Liver (tissue), 8 donors: ENCODE measurements at regions not wholly inside any gene's neighbourhood (a gene's known extent, or its start where the extent isn't known, plus 50 kb on each side); places are given as distances from the start of the nearest gene placed in this dataset.

ENCODE experiments used
- DNase-seq: peaks from one replicate; pipeline ENCODE4 v3.0.0-alpha.2; 2017; ENCODE audit warnings: low spot score
- H3K27ac ChIP-seq, 2 donors: one replicate each; pipeline ENCODE4 v1.7.0; 2013; ENCODE audit warnings: inconsistent platforms in 2 of 2, low read length in 2 of 2, control low read depth in 1 of 2, low read depth in 1 of 2, mild to moderate bottlenecking in 1 of 2
- H3K27me3 ChIP-seq, 4 donors: one replicate each; pipeline versions ENCODE4 v1.6.1 to v1.7.0; 2013; ENCODE audit warnings: low read length in 3 of 4, inconsistent platforms in 1 of 4, mild to moderate bottlenecking in 1 of 4, moderate library complexity in 1 of 4; ENCODE audit not compliant: control insufficient read depth in 4 of 4, insufficient read depth in 4 of 4
- H3K36me3 ChIP-seq, 4 donors: one replicate each; pipeline versions ENCODE4 v1.6.1 to v1.7.0; 2013; ENCODE audit warnings: low read length in 3 of 4, mild to moderate bottlenecking in 3 of 4, low read depth in 1 of 4, moderate library complexity in 1 of 4; ENCODE audit not compliant: control insufficient read depth in 4 of 4, insufficient read depth in 3 of 4
- H3K4me1 ChIP-seq, 4 donors: one replicate each; pipeline versions ENCODE4 v1.6.1 to v1.7.0; 2013; ENCODE audit warnings: low read length in 3 of 4, mild to moderate bottlenecking in 3 of 4, moderate library complexity in 1 of 4; ENCODE audit not compliant: control insufficient read depth in 4 of 4, insufficient read depth in 4 of 4
- H3K4me3 ChIP-seq, 3 donors: one replicate each; pipeline versions ENCODE4 v1.6.1 to v1.7.0; 2013; ENCODE audit warnings: low read length in 3 of 3, control low read depth in 1 of 3, low read depth in 1 of 3, mild to moderate bottlenecking in 1 of 3
- H3K9ac ChIP-seq, 2 donors: one replicate each; pipeline ENCODE4 v1.7.0; 2013; ENCODE audit warnings: low read length in 2 of 2, mild to moderate bottlenecking in 2 of 2, moderate library complexity in 2 of 2, control low read depth in 1 of 2, low read depth in 1 of 2
- H3K9me3 ChIP-seq, 4 donors: one replicate each; pipeline versions ENCODE4 v1.6.1 to v1.7.0; 2013; ENCODE audit warnings: low read length in 3 of 4; ENCODE audit not compliant: control insufficient read depth in 4 of 4
- EGR1 ChIP-seq, 2 donors: IDR thresholded peaks; 2 replicates each; pipeline ENCODE4 v1.6.1; 2016 to 2018; ENCODE audit warnings: antibody characterized with exemption in 2 of 2, low read depth in 2 of 2
- FOXA1 ChIP-seq: IDR thresholded peaks from 2 replicates; pipeline ENCODE4 v1.6.1; 2016; ENCODE audit warnings: antibody characterized with exemption
- FOXA2 ChIP-seq: IDR thresholded peaks from 2 replicates; pipeline ENCODE4 v1.6.1; 2016; ENCODE audit warnings: antibody characterized with exemption
- GABPA ChIP-seq, 2 donors: IDR thresholded peaks in 1 of 2; conservative IDR thresholded peaks in 1 of 2; 2 replicates each; pipeline ENCODE4 v1.6.1; 2016; ENCODE audit warnings: antibody characterized with exemption in 2 of 2, mild to moderate bottlenecking in 1 of 2, moderate library complexity in 1 of 2
- HNF4A ChIP-seq, 2 donors: conservative IDR thresholded peaks; 2 replicates each; pipeline ENCODE4 v1.6.1; 2016; ENCODE audit warnings: antibody characterized with exemption in 2 of 2, mild to moderate bottlenecking in 2 of 2
- HNF4G ChIP-seq: IDR thresholded peaks from 2 replicates; pipeline ENCODE4 v1.6.1; 2016; ENCODE audit warnings: antibody characterized with exemption
- JUND ChIP-seq, 2 donors: IDR thresholded peaks; 2 replicates each; pipeline ENCODE4 v1.6.1; 2016; ENCODE audit warnings: antibody characterized with exemption in 2 of 2
- NR2F2 ChIP-seq: IDR thresholded peaks from 2 replicates; pipeline ENCODE4 v1.6.1; 2016; ENCODE audit warnings: antibody characterized with exemption
- RAD21 ChIP-seq, 2 donors: IDR thresholded peaks; 2 replicates each; pipeline ENCODE4 v1.6.1; 2016; ENCODE audit warnings: antibody characterized with exemption in 2 of 2, mild to moderate bottlenecking in 2 of 2
- RXRA ChIP-seq, 2 donors: IDR thresholded peaks; 2 replicates each; pipeline ENCODE4 v1.6.1; 2017 to 2018; ENCODE audit warnings: antibody characterized with exemption in 2 of 2, mild to moderate bottlenecking in 1 of 2
- SP1 ChIP-seq: IDR thresholded peaks from 2 replicates; pipeline ENCODE4 v1.6.1; 2018; ENCODE audit warnings: antibody characterized with exemption, mild to moderate bottlenecking
- TAF1 ChIP-seq: conservative IDR thresholded peaks from 2 replicates; pipeline ENCODE4 v1.6.1; 2016; ENCODE audit warnings: antibody characterized with exemption, mild to moderate bottlenecking
- YY1 ChIP-seq: IDR thresholded peaks from 2 replicates; pipeline ENCODE4 v1.6.1; 2016; ENCODE audit warnings: antibody characterized with exemption, mild to moderate bottlenecking
- WGBS: extraction: QIAGEN DNeasy Blood & Tissue Kit; methylation state at CpG from one replicate; pipeline ENCODE4 v1.1.7; 2013; 5-methylcytosine and 5-hydroxymethylcytosine counted together
- TF ChIP-seq, protein P1 (sequence below): IDR thresholded peaks from 2 replicates; pipeline ENCODE4 v1.6.1; 2016; ENCODE audit warnings: antibody characterized with exemption
- TF ChIP-seq, protein P2 (sequence below): IDR thresholded peaks from 2 replicates; pipeline ENCODE4 v1.6.1; 2016; ENCODE audit warnings: antibody characterized with exemption
- TF ChIP-seq, protein P3 (sequence below): IDR thresholded peaks from 2 replicates; pipeline ENCODE4 v1.6.1; 2016; ENCODE audit warnings: antibody characterized with exemption, mild to moderate bottlenecking
- TF ChIP-seq, protein P4 (sequence below): IDR thresholded peaks from 2 replicates; pipeline ENCODE4 v1.6.1; 2016; ENCODE audit warnings: antibody characterized with exemption
- TF ChIP-seq, protein P5 (sequence below): fragments of 150-350 bp; IDR thresholded peaks from 2 replicates; pipeline ENCODE4 v1.5.1; 2017; ENCODE audit warnings: improper control_type of control experiment, low read depth, low read length; ENCODE audit not compliant: missing input control
- donor health status: healthy.
- donor health status: healthy.
- donor health status: healthy.
- donor health status: healthy.
- donor health status: healthy.

DNA sequence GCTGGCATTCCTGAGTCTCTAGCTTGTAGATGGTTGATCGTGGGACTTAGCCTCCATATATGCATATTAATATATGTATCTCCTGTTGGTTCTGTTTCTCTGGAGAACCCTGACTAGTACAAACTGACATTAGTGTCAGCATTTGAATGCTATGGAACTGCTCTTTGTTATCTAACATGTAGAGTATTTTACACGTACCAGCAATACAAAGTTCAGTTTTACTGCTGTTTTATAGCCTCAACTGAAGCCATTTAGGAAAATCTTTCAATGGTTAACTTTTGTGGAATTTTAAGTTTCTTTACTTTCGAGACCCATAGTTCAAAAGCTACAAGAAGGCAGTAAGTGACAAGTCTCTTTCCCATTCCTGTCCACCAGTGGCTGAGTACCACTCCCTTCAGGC, 418.4 kb downstream of the NUP35 start (continued):
- TF ChIP-seq RXRA (IDR thresholded peaks at IDR 0.05) = no peak
- TF ChIP-seq RAD21 (IDR thresholded peaks at IDR 0.05) = no peak
- TF ChIP-seq, protein P1, sequence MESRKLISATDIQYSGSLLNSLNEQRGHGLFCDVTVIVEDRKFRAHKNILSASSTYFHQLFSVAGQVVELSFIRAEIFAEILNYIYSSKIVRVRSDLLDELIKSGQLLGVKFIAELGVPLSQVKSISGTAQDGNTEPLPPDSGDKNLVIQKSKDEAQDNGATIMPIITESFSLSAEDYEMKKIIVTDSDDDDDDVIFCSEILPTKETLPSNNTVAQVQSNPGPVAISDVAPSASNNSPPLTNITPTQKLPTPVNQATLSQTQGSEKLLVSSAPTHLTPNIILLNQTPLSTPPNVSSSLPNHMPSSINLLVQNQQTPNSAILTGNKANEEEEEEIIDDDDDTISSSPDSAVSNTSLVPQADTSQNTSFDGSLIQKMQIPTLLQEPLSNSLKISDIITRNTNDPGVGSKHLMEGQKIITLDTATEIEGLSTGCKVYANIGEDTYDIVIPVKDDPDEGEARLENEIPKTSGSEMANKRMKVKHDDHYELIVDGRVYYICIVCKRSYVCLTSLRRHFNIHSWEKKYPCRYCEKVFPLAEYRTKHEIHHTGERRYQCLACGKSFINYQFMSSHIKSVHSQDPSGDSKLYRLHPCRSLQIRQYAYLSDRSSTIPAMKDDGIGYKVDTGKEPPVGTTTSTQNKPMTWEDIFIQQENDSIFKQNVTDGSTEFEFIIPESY = no peak
- TF ChIP-seq HNF4A (conservative IDR thresholded peaks at IDR 0.05) = no peak
- TF ChIP-seq TAF1 = no peak

DNA sequence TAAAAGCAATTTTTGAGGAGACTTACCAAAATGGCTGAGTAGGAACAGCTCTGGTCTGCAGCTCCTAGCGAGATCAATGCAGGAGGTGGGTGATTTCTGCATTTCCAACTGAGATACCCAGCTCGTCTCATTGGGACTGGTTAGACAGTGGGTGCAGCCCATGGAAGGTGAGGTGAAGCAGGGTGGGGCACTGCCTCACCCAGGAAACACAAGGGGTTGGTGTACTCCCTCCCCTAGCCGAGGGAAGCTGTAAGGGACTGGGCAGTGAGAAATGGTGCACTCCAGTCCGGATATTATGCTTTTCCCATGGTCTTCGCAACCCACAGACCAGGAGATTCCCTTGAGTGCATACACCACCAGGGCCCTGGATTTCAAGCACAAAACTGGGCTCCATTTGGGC, 419.0 kb downstream of the NUP35 start:
- Histone ChIP-seq H3K36me3 (no peaks in the 10 kb centered on the region), H3K9me3 (peaks cover 0 to 6% (median 3%) of the 10 kb centered on the region in 4 donors), H3K4me1 (no peaks in the 10 kb centered on the region), H3K27ac (no peak overlapping the region), H3K9ac (no peak overlapping the region), H3K27me3 (peaks cover 0 to 4% (median 0%) of the 10 kb centered on the region in 4 donors), H3K4me3 (no peak overlapping the region)
- 72% methylated on average over 5 of the region's 5 CpGs for WGBS
- no peak for TF ChIP-seq EGR1 (IDR thresholded peaks at IDR 0.05; ENCODE audit: low read depth in 2 of 2)
- TF ChIP-seq GABPA (IDR thresholded peaks at IDR 0.05 in 1 of 2, conservative IDR thresholded peaks at IDR 0.05 in 1 of 2) = no peak
- DNase-seq = no peak

DNA sequence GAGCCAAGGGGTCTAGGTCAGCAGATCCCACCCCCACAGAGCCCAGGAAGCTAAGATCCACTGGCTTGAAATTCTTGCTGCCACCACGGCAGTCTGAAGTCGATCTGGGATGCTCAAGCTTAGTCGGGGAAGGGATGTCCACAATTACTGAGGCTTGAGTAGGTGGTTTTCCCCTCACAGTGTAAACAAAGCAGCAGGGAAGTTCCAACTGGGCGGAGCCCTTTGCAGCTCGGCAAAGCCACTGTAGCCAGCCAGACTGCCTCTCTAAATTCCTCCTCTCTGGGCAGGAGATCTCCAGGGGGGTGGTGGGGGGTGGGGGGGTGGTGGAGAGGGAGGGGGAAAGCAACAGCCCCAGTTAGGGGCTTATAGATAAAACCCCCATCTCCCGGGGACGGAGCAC, 419.5 kb downstream of the NUP35 start:
- Histone ChIP-seq H3K4me3 (no peak overlapping the region), H3K27me3 (peaks cover 0 to 4% (median 0%) of the 10 kb centered on the region in 4 donors), H3K9me3 (peaks cover 0 to 6% (median 3%) of the 10 kb centered on the region in 4 donors), H3K9ac (no peak overlapping the region), H3K4me1 (no peaks in the 10 kb centered on the region), H3K36me3 (no peaks in the 10 kb centered on the region), H3K27ac (no peak overlapping the region)
- WGBS = 56% methylated on average over 7 of the region's 7 CpGs
- DNase-seq = no peak
- TF ChIP-seq RXRA (IDR thresholded peaks at IDR 0.05) (no peak), RAD21 (IDR thresholded peaks at IDR 0.05) (no peak), EGR1 (IDR thresholded peaks at IDR 0.05; ENCODE audit: low read depth in 2 of 2) (no peak), NR2F2 (no peak), JUND (IDR thresholded peaks at IDR 0.05) (no peak), HNF4A (conservative IDR thresholded peaks at IDR 0.05) (no peak), GABPA (IDR thresholded peaks at IDR 0.05 in 1 of 2, conservative IDR thresholded peaks at IDR 0.05 in 1 of 2) (no peak), YY1 (no peak), HNF4G (no peak), FOXA2 (no peak), SP1 (no peak), FOXA1 (no peak), TAF1 (no peak)
- TF ChIP-seq, protein P1 = no peak
- TF ChIP-seq, protein P2, sequence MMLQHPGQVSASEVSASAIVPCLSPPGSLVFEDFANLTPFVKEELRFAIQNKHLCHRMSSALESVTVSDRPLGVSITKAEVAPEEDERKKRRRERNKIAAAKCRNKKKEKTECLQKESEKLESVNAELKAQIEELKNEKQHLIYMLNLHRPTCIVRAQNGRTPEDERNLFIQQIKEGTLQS = no peak
- TF ChIP-seq, protein P3, sequence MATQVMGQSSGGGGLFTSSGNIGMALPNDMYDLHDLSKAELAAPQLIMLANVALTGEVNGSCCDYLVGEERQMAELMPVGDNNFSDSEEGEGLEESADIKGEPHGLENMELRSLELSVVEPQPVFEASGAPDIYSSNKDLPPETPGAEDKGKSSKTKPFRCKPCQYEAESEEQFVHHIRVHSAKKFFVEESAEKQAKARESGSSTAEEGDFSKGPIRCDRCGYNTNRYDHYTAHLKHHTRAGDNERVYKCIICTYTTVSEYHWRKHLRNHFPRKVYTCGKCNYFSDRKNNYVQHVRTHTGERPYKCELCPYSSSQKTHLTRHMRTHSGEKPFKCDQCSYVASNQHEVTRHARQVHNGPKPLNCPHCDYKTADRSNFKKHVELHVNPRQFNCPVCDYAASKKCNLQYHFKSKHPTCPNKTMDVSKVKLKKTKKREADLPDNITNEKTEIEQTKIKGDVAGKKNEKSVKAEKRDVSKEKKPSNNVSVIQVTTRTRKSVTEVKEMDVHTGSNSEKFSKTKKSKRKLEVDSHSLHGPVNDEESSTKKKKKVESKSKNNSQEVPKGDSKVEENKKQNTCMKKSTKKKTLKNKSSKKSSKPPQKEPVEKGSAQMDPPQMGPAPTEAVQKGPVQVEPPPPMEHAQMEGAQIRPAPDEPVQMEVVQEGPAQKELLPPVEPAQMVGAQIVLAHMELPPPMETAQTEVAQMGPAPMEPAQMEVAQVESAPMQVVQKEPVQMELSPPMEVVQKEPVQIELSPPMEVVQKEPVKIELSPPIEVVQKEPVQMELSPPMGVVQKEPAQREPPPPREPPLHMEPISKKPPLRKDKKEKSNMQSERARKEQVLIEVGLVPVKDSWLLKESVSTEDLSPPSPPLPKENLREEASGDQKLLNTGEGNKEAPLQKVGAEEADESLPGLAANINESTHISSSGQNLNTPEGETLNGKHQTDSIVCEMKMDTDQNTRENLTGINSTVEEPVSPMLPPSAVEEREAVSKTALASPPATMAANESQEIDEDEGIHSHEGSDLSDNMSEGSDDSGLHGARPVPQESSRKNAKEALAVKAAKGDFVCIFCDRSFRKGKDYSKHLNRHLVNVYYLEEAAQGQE = no peak
- TF ChIP-seq, protein P4, sequence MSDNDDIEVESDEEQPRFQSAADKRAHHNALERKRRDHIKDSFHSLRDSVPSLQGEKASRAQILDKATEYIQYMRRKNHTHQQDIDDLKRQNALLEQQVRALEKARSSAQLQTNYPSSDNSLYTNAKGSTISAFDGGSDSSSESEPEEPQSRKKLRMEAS = no peak
- TF ChIP-seq, protein P5, sequence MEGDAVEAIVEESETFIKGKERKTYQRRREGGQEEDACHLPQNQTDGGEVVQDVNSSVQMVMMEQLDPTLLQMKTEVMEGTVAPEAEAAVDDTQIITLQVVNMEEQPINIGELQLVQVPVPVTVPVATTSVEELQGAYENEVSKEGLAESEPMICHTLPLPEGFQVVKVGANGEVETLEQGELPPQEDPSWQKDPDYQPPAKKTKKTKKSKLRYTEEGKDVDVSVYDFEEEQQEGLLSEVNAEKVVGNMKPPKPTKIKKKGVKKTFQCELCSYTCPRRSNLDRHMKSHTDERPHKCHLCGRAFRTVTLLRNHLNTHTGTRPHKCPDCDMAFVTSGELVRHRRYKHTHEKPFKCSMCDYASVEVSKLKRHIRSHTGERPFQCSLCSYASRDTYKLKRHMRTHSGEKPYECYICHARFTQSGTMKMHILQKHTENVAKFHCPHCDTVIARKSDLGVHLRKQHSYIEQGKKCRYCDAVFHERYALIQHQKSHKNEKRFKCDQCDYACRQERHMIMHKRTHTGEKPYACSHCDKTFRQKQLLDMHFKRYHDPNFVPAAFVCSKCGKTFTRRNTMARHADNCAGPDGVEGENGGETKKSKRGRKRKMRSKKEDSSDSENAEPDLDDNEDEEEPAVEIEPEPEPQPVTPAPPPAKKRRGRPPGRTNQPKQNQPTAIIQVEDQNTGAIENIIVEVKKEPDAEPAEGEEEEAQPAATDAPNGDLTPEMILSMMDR = no peak
